ENCODE measurements at regions not wholly inside any gene's neighbourhood (a gene's known extent, or its start where the extent isn't known, plus 50 kb on each side); places are given as distances from the start of the nearest gene placed in this dataset.

- DNase-seq, result no peak
These were observed 521.5 kb upstream of the WWC1 start for GRCh38 chr5:167769846-167770413.

GRCh38 chr5:167770461-167770860 is 521.0 kb upstream of the WWC1 start:
- DNase-seq, result no peak

GRCh38 chr5:167771571-167771970 is 519.9 kb upstream of the WWC1 start:
- no peak for DNase-seq

GRCh38 chr5:167773668-167774301 is 517.7 kb upstream of the WWC1 start:
- DNase-seq, result no peak

GRCh38 chr5:167777746-167778145 is 513.7 kb upstream of the WWC1 start:
- no peak for DNase-seq

GRCh38 chr5:167778228-167778627 is 513.2 kb upstream of the WWC1 start:
- no peak for DNase-seq

- DNase-seq, result no peak
These were observed 511.8 kb upstream of the WWC1 start for GRCh38 chr5:167779644-167780043.

GRCh38 chr5:167780177-167780576 is 511.3 kb upstream of the WWC1 start:
- DNase-seq, result no peak

GRCh38 chr5:167783145-167783817 is 508.2 kb upstream of the WWC1 start:
- no peak for DNase-seq

- DNase-seq, result no peak
These were observed 506.3 kb upstream of the WWC1 start for GRCh38 chr5:167785106-167785505.

- DNase-seq, result no peak
These were observed 505.5 kb upstream of the WWC1 start for GRCh38 chr5:167785901-167786300.

GRCh38 chr5:167786871-167787578 is 504.4 kb upstream of the WWC1 start:
- no peak for DNase-seq

- DNase-seq, result no peak
These were observed 501.4 kb upstream of the WWC1 start for GRCh38 chr5:167790045-167790444.

- no peak for DNase-seq
These were observed 500.8 kb upstream of the WWC1 start for GRCh38 chr5:167790462-167791260.

- DNase-seq, result no peak
These were observed 498.9 kb upstream of the WWC1 start for GRCh38 chr5:167792514-167792913.

GRCh38 chr5:167793700-167794099 is 497.7 kb upstream of the WWC1 start:
- DNase-seq, result no peak

GRCh38 chr5:167794121-167794520 is 497.3 kb upstream of the WWC1 start:
- DNase-seq, result no peak

- no peak for DNase-seq
These were observed 494.8 kb upstream of the WWC1 start for GRCh38 chr5:167796672-167797071.

- no peak for DNase-seq
These were observed 493.5 kb upstream of the WWC1 start for GRCh38 chr5:167797933-167798332.

GRCh38 chr5:167798448-167798847 is 493.0 kb upstream of the WWC1 start:
- no peak for DNase-seq

- no peak for DNase-seq
These were observed 491.0 kb upstream of the WWC1 start for GRCh38 chr5:167800427-167800826.

- no peak for DNase-seq
These were observed 489.4 kb upstream of the WWC1 start for GRCh38 chr5:167801999-167802398.

Data from CD4-positive, alpha-beta T cell treated with Interleukin-6 for 4 hours (primary cell).